ENCODE measurements at regions not wholly inside any gene's neighbourhood (a gene's known extent, or its start where the extent isn't known, plus 50 kb on each side); places are given as distances from the start of the nearest gene placed in this dataset.

GRCh38 chr6:82645536-82646230 is 282.1 kb downstream of the TPBG start:
- no peaks in the 10 kb centered on the region for H3K27me3 ChIP-seq (ENCODE audit: control insufficient read depth, insufficient read depth, low read length)
- no peaks in the 10 kb centered on the region for H3K9me3 ChIP-seq (ENCODE audit: control insufficient read depth, insufficient read depth, low read depth, low read length)
- H3K27ac ChIP-seq (ENCODE audit: low read depth, low read length): no peak overlapping the region
- H3K9ac ChIP-seq (ENCODE audit: low read length): no peak overlapping the region
- H3K4me1 ChIP-seq (ENCODE audit: control insufficient read depth, insufficient read depth, low read length): no peaks in the 10 kb centered on the region
- H3K36me3 ChIP-seq (ENCODE audit: control insufficient read depth, insufficient read depth, low read length): no peaks in the 10 kb centered on the region
- no peak overlapping the region for H3K4me3 ChIP-seq (ENCODE audit: low read depth, low read length)

- Histone ChIP-seq H3K9me3 (ENCODE audit: control insufficient read depth, insufficient read depth, low read depth, low read length) (no peaks in the 10 kb centered on the region), H3K27ac (ENCODE audit: low read depth, low read length) (no peak overlapping the region), H3K9ac (ENCODE audit: low read length) (no peak overlapping the region), H3K4me3 (ENCODE audit: low read depth, low read length) (no peak overlapping the region), H3K27me3 (ENCODE audit: control insufficient read depth, insufficient read depth, low read length) (no peaks in the 10 kb centered on the region), H3K36me3 (ENCODE audit: control insufficient read depth, insufficient read depth, low read length) (no peaks in the 10 kb centered on the region), H3K4me1 (ENCODE audit: control insufficient read depth, insufficient read depth, low read length) (no peaks in the 10 kb centered on the region)
Observed at GRCh38 chr6:82646231-82646615, 282.6 kb downstream of the TPBG start.

GRCh38 chr6:82651845-82652335 is 288.3 kb downstream of the TPBG start:
- H3K9me3 ChIP-seq (ENCODE audit: control insufficient read depth, insufficient read depth, low read depth, low read length): no peaks in the 10 kb centered on the region
- no peaks in the 10 kb centered on the region for H3K4me1 ChIP-seq (ENCODE audit: control insufficient read depth, insufficient read depth, low read length)
- H3K27ac ChIP-seq (ENCODE audit: low read depth, low read length): no peak overlapping the region
- H3K36me3 ChIP-seq (ENCODE audit: control insufficient read depth, insufficient read depth, low read length): no peaks in the 10 kb centered on the region
- no peak overlapping the region for H3K9ac ChIP-seq (ENCODE audit: low read length)
- no peak overlapping the region for H3K4me3 ChIP-seq (ENCODE audit: low read depth, low read length)
- no peaks in the 10 kb centered on the region for H3K27me3 ChIP-seq (ENCODE audit: control insufficient read depth, insufficient read depth, low read length)

- Histone ChIP-seq H3K9me3 (ENCODE audit: control insufficient read depth, insufficient read depth, low read depth, low read length) (peaks cover 9% of the 10 kb centered on the region), H3K36me3 (ENCODE audit: control insufficient read depth, insufficient read depth, low read length) (no peaks in the 10 kb centered on the region), H3K27me3 (ENCODE audit: control insufficient read depth, insufficient read depth, low read length) (no peaks in the 10 kb centered on the region), H3K27ac (ENCODE audit: low read depth, low read length) (no peak overlapping the region), H3K4me1 (ENCODE audit: control insufficient read depth, insufficient read depth, low read length) (no peaks in the 10 kb centered on the region), H3K4me3 (ENCODE audit: low read depth, low read length) (no peak overlapping the region), H3K9ac (ENCODE audit: low read length) (no peak overlapping the region)
Observed at GRCh38 chr6:82679232-82679631, 315.6 kb downstream of the TPBG start.

DNA sequence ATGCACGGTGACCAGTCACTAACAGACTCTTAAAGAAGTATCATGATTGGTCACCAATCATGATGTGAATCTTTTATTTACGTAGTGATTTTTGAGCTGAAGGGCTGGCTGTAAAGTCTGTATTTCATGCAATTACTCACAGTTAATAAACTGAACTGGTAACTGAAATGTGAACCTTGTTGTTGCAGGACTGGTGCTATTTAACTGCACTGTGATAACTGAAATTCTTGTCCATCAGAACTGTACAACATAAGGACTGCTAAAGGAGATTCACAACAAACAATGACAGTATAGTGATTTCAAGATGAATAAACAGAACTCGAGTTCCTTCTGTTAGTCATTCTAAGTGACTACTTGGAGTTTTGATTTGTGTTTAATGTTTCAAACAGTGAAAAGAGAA is 316.6 kb downstream of the TPBG start:
- H3K4me1 ChIP-seq (ENCODE audit: control insufficient read depth, insufficient read depth, low read length): no peaks in the 10 kb centered on the region
- H3K4me3 ChIP-seq (ENCODE audit: low read depth, low read length): no peak overlapping the region
- peaks cover 9% of the 10 kb centered on the region for H3K9me3 ChIP-seq (ENCODE audit: control insufficient read depth, insufficient read depth, low read depth, low read length)
- H3K36me3 ChIP-seq (ENCODE audit: control insufficient read depth, insufficient read depth, low read length): no peaks in the 10 kb centered on the region
- no peak overlapping the region for H3K27ac ChIP-seq (ENCODE audit: low read depth, low read length)
- no peak overlapping the region for H3K9ac ChIP-seq (ENCODE audit: low read length)
- no peaks in the 10 kb centered on the region for H3K27me3 ChIP-seq (ENCODE audit: control insufficient read depth, insufficient read depth, low read length)

GRCh38 chr6:82681119-82681714 is 317.6 kb downstream of the TPBG start:
- Histone ChIP-seq H3K36me3 (ENCODE audit: control insufficient read depth, insufficient read depth, low read length) (no peaks in the 10 kb centered on the region), H3K4me1 (ENCODE audit: control insufficient read depth, insufficient read depth, low read length) (no peaks in the 10 kb centered on the region), H3K27ac (ENCODE audit: low read depth, low read length) (no peak overlapping the region), H3K9me3 (ENCODE audit: control insufficient read depth, insufficient read depth, low read depth, low read length) (peaks cover 9% of the 10 kb centered on the region), H3K9ac (ENCODE audit: low read length) (no peak overlapping the region), H3K4me3 (ENCODE audit: low read depth, low read length) (no peak overlapping the region), H3K27me3 (ENCODE audit: control insufficient read depth, insufficient read depth, low read length) (no peaks in the 10 kb centered on the region)

DNA sequence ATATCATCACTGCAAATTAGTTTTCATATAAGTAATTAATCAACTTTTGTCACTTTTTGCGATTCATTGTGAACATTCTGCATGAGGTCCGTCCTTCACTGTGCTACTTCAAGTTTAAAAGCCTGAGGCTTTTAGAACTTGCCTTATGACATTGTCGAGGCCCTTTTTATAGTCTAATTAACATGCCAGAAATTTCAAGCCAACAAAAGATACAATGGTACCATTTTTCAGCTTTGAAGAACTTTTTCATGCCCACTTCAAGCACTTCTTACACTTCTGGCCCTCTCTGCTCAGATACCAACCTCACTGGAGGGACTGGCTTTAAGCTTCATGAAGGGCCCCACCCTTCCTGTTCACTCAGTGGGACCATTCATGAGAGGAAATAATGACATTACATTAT is 323.1 kb downstream of the TPBG start:
- Histone ChIP-seq H3K9ac (ENCODE audit: low read length) (no peak overlapping the region), H3K27ac (ENCODE audit: low read depth, low read length) (no peak overlapping the region), H3K36me3 (ENCODE audit: control insufficient read depth, insufficient read depth, low read length) (no peaks in the 10 kb centered on the region), H3K4me1 (ENCODE audit: control insufficient read depth, insufficient read depth, low read length) (peaks cover 5% of the 10 kb centered on the region; the same call in 1 of the 2 replicates), H3K9me3 (ENCODE audit: control insufficient read depth, insufficient read depth, low read depth, low read length) (no peaks in the 10 kb centered on the region), H3K4me3 (ENCODE audit: low read depth, low read length) (no peak overlapping the region), H3K27me3 (ENCODE audit: control insufficient read depth, insufficient read depth, low read length) (no peaks in the 10 kb centered on the region)

DNA sequence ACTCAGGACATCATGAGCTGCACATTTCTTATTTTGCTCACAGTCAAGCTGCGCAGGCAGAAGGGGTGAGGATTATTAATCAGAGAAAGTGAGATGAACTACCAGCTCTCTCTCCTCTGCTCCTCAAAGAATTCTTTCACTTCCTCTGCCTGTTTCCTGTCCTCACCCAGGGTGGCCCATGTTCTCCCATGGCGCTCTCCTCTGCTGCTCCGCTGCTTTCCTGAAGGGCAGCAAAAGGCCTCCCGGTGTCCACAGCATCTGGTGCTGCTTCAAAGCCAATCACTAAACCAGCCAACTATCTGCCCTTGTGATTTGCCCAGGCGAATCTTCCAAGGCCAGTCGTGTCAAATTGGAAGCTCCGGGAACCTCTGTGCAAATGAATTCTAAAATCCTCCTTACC is 324.2 kb downstream of the TPBG start:
- H3K27me3 ChIP-seq (ENCODE audit: control insufficient read depth, insufficient read depth, low read length): no peaks in the 10 kb centered on the region
- no peaks in the 10 kb centered on the region for H3K36me3 ChIP-seq (ENCODE audit: control insufficient read depth, insufficient read depth, low read length)
- no peaks in the 10 kb centered on the region for H3K9me3 ChIP-seq (ENCODE audit: control insufficient read depth, insufficient read depth, low read depth, low read length)
- no peak overlapping the region for H3K4me3 ChIP-seq (ENCODE audit: low read depth, low read length)
- H3K4me1 ChIP-seq (ENCODE audit: control insufficient read depth, insufficient read depth, low read length): peaks cover 5% of the 10 kb centered on the region; the same call in 1 of the 2 replicates
- H3K27ac ChIP-seq (ENCODE audit: low read depth, low read length): no peak overlapping the region
- no peak overlapping the region for H3K9ac ChIP-seq (ENCODE audit: low read length)

DNA sequence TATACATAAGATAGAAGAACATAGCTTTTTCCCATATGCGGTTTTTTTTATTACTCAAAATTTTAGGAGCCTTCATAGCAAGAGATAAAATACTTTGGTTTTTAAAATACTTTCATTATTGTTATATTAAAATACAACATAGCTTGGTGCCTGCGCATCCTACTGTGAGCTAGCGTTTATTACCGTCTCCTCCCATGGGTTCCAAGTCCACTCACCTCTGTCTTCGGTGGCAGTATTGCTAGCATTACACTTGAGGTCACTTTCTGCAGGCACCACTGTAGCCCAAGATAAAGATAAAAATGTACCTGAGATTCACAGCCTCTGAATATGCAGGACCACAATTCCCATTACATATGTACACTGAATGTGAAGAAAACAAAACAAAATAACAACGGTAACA is 326.7 kb downstream of the TPBG start:
- Histone ChIP-seq H3K4me1 (ENCODE audit: control insufficient read depth, insufficient read depth, low read length) (peaks cover 5% of the 10 kb centered on the region; the same call in 1 of the 2 replicates), H3K27ac (ENCODE audit: low read depth, low read length) (no peak overlapping the region)

GRCh38 chr6:82691997-82692396 is 328.4 kb downstream of the TPBG start:
- no peaks in the 10 kb centered on the region for H3K36me3 ChIP-seq (ENCODE audit: control insufficient read depth, insufficient read depth, low read length)
- H3K4me3 ChIP-seq (ENCODE audit: low read depth, low read length): no peak overlapping the region
- peaks cover 5% of the 10 kb centered on the region; the same call in 1 of the 2 replicates for H3K4me1 ChIP-seq (ENCODE audit: control insufficient read depth, insufficient read depth, low read length)
- no peak overlapping the region for H3K27ac ChIP-seq (ENCODE audit: low read depth, low read length)
- H3K9me3 ChIP-seq (ENCODE audit: control insufficient read depth, insufficient read depth, low read depth, low read length): no peaks in the 10 kb centered on the region
- H3K9ac ChIP-seq (ENCODE audit: low read length): no peak overlapping the region
- no peaks in the 10 kb centered on the region for H3K27me3 ChIP-seq (ENCODE audit: control insufficient read depth, insufficient read depth, low read length)

More for the DNA sequence above, 326.7 kb downstream of the TPBG start:
- H3K9me3 ChIP-seq (ENCODE audit: control insufficient read depth, insufficient read depth, low read depth, low read length): no peaks in the 10 kb centered on the region
- no peaks in the 10 kb centered on the region for H3K27me3 ChIP-seq (ENCODE audit: control insufficient read depth, insufficient read depth, low read length)
- H3K9ac ChIP-seq (ENCODE audit: low read length): no peak overlapping the region
- no peaks in the 10 kb centered on the region for H3K36me3 ChIP-seq (ENCODE audit: control insufficient read depth, insufficient read depth, low read length)
- no peak overlapping the region for H3K4me3 ChIP-seq (ENCODE audit: low read depth, low read length)

DNA sequence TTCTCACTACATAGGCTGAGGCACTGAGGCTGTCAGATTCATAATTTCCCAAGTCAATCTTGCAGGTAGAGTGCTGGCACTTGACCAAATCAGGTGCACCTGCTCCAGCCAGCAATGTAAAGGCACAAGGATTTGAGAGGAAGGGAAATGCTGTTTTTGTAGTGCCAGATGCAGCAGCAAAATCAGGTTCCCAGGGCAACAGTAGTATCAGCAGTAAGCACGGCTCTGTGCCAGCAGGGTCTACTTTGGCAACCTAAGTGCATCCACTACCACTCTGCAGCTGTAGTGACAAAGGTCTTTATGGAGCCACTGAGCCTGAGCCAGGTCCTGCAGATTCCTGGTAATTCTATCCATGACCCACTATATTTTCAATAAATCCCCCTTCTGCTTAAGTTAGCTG is 329.5 kb downstream of the TPBG start:
- Histone ChIP-seq H3K9me3 (ENCODE audit: control insufficient read depth, insufficient read depth, low read depth, low read length) (no peaks in the 10 kb centered on the region), H3K9ac (ENCODE audit: low read length) (no peak overlapping the region), H3K4me1 (ENCODE audit: control insufficient read depth, insufficient read depth, low read length) (peaks cover under 1% of the 10 kb centered on the region; the same call in 1 of the 2 replicates), H3K36me3 (ENCODE audit: control insufficient read depth, insufficient read depth, low read length) (no peaks in the 10 kb centered on the region), H3K4me3 (ENCODE audit: low read depth, low read length) (no peak overlapping the region), H3K27ac (ENCODE audit: low read depth, low read length) (no peak overlapping the region), H3K27me3 (ENCODE audit: control insufficient read depth, insufficient read depth, low read length) (no peaks in the 10 kb centered on the region)

Data from HUES6 (cell line).